HCT116 (cell line): ENCODE measurements at regions not wholly inside any gene's neighbourhood (a gene's known extent, or its start where the extent isn't known, plus 50 kb on each side); places are given as distances from the start of the nearest gene placed in this dataset.

ENCODE experiments used
- ATAC-seq: fragments of 200-7000 bp; cut with Tn5 transposase; 2 replicates; pipeline ENCODE4 v1.9.1; 2020; ENCODE audit warnings: mild to moderate bottlenecking, moderate library complexity
- BruUV-seq: library from RNA; stranded (reverse); fragments of 400-500 nt; replicated peaks from 2 replicates; lab custom pipeline; 2021; lab: Mats Ljungman, UMichigan
- CTCF ChIA-PET: fragments of 300-600 bp; sonication (Branson Sonifier 250); formaldehyde crosslinking; loops from one replicate; lab custom pipeline; 2021; ENCODE audit warnings: antibody characterized with exemption; lab: Charles Lee
- POLR2A ChIA-PET: fragments of 300-600, 350-600 bp; sonication (Branson Sonifier 250); formaldehyde crosslinking; loops from one replicate; lab custom pipeline; 2021; ENCODE audit warnings: antibody characterized with exemption; lab: Charles Lee
- RAD21 ChIA-PET, 2 experiments: fragments of 300-600 bp; sonication (Branson Sonifier 250); formaldehyde crosslinking; loops; one replicate each; lab custom pipeline; 2023; ENCODE audit warnings: low total read pairs in 2 of 2; ENCODE audit not compliant: uncharacterized antibody in 2 of 2, unreplicated experiment in 2 of 2, low non-redundant PET in 1 of 2; lab: Charles Lee
- DNase-seq: peaks from one replicate; pipeline ENCODE4 v3.0.0-alpha.2; 2010; ENCODE audit warnings: low read depth, low spot score
- H2AFZ ChIP-seq: fragments of 200-600 bp; shearing (Covaris generic), sonication (generic); 2 replicates; pipeline ENCODE4 v1.6.1; 2017; ENCODE audit warnings: low read depth, mixed run types, mixed read lengths, antibody characterized with exemption, low read length; ENCODE audit not compliant: poor library complexity, severe bottlenecking
- H3K27ac ChIP-seq: 2 replicates; pipeline ENCODE4 v1.5.1; 2012; ENCODE audit warnings: low read depth, low read length
- H3K27me3 ChIP-seq: fragments of 200-600 bp; sonication (generic); 2 replicates; pipeline ENCODE4 v1.6.1; 2016; ENCODE audit warnings: mixed run types, low read length, mixed read lengths; ENCODE audit not compliant: insufficient read depth
- H3K36me3 ChIP-seq, 2 experiments: fragments of 200-500 bp in 1 of 2; fragments of 200-600 bp in 1 of 2; sonication (Bioruptor generic) in 1 of 2; sonication (generic) in 1 of 2; 2 replicates each; pipeline versions ENCODE4 v1.5.1 to v1.6.1; 2014 to 2016; ENCODE audit warnings: low read length in 2 of 2, inconsistent platforms in 1 of 2, mixed read lengths in 1 of 2, mixed run types in 1 of 2; ENCODE audit not compliant: insufficient read depth in 2 of 2, control insufficient read depth in 1 of 2
- H3K4me1 ChIP-seq, 2 experiments: fragments of 200-600 bp in 1 of 2; sonication (generic) in 1 of 2; 2 replicates each; pipeline versions ENCODE4 v1.5.1 to v1.6.1; 2012 to 2017; ENCODE audit warnings: low read length in 2 of 2, inconsistent platforms in 1 of 2, mild to moderate bottlenecking in 1 of 2, mixed read lengths in 1 of 2, mixed run types in 1 of 2, moderate library complexity in 1 of 2; ENCODE audit not compliant: insufficient read depth in 2 of 2, control insufficient read depth in 1 of 2
- H3K4me2 ChIP-seq: fragments of 200-600 bp; sonication (generic); 2 replicates; pipeline ENCODE4 v1.6.1; 2017; ENCODE audit warnings: mixed run types, low read length, mixed read lengths
- H3K4me3 ChIP-seq, 2 experiments: fragments of 200-600 bp in 1 of 2; sonication (generic) in 1 of 2; replicated peaks in 1 of 2; 2 replicates each; pipeline ENCODE4 v1.5.1; 2011 to 2016; ENCODE audit warnings: low read length in 2 of 2, control low read depth in 1 of 2, low read depth in 1 of 2, mild to moderate bottlenecking in 1 of 2, mixed read lengths in 1 of 2, mixed run types in 1 of 2
- H3K79me2 ChIP-seq: fragments of 200-600 bp; sonication (generic); 2 replicates; pipeline ENCODE4 v1.6.1; 2017; ENCODE audit warnings: mild to moderate bottlenecking, mixed run types, low read length, moderate library complexity, mixed read lengths; ENCODE audit not compliant: insufficient read depth
- H3K9ac ChIP-seq: fragments of 200-600 bp; sonication (generic); 2 replicates; pipeline ENCODE4 v1.6.1; 2016; ENCODE audit warnings: low read length, mixed read lengths
- H3K9me2 ChIP-seq: fragments of 200-600 bp; sonication (generic), shearing (Covaris generic); 2 replicates; pipeline ENCODE4 v1.6.1; 2017; ENCODE audit warnings: mixed run types, mild to moderate bottlenecking, moderate library complexity; ENCODE audit not compliant: insufficient read depth
- H3K9me3 ChIP-seq, 2 experiments: fragments of 200-500 bp in 1 of 2; fragments of 200-600 bp in 1 of 2; sonication (Bioruptor generic) in 1 of 2; sonication (generic) in 1 of 2; 2 replicates each; pipeline ENCODE4 v1.6.1; 2014 to 2017; ENCODE audit warnings: low read length in 2 of 2, mixed read lengths in 2 of 2, inconsistent platforms in 1 of 2, low read depth in 1 of 2, mild to moderate bottlenecking in 1 of 2, mixed run types in 1 of 2, moderate library complexity in 1 of 2; ENCODE audit not compliant: control insufficient read depth in 1 of 2, insufficient read depth in 1 of 2
- H4K20me1 ChIP-seq: fragments of 200-600 bp; sonication (generic), shearing (Covaris generic); 2 replicates; pipeline ENCODE4 v1.6.1; 2017; ENCODE audit warnings: mixed run types, mild to moderate bottlenecking, moderate library complexity; ENCODE audit not compliant: insufficient read depth
- CBX3 ChIP-seq: IDR thresholded peaks from 2 replicates; pipeline ENCODE4 v1.6.1; 2012; ENCODE audit warnings: low read depth
- CEBPB ChIP-seq: IDR thresholded peaks from 2 replicates; pipeline ENCODE4 v1.6.1; 2012; ENCODE audit warnings: low read depth
- EZH2 ChIP-seq: fragments of 200-600 bp; sonication (generic); IDR thresholded peaks from 2 replicates; pipeline ENCODE4 v1.6.1; 2017; ENCODE audit warnings: antibody characterized with exemption, mixed run types
- EZH2phosphoT487 ChIP-seq: fragments of 200-600 bp; IDR thresholded peaks from 2 replicates; pipeline ENCODE4 v1.6.1; 2018; ENCODE audit warnings: antibody characterized with exemption, borderline replicate concordance
- FOSL1 ChIP-seq: IDR thresholded peaks from 2 replicates; pipeline ENCODE4 v1.6.1; 2012; ENCODE audit warnings: low read depth
- JUND ChIP-seq: IDR thresholded peaks from 2 replicates; pipeline ENCODE4 v1.6.1; 2012
- POLR2A ChIP-seq: IDR thresholded peaks from 2 replicates; pipeline ENCODE4 v1.7.0; 2011; ENCODE audit warnings: borderline replicate concordance; ENCODE audit not compliant: insufficient read depth, insufficient read length; ENCODE audit errors: extremely low read depth
- POLR2AphosphoS5 ChIP-seq: IDR thresholded peaks from 2 replicates; pipeline ENCODE4 v1.6.1; 2011; ENCODE audit warnings: mild to moderate bottlenecking, low read depth, low read length, moderate library complexity
- SIN3A ChIP-seq: IDR thresholded peaks from 2 replicates; pipeline ENCODE4 v1.6.1; 2012; ENCODE audit warnings: low read depth
- SP1 ChIP-seq: IDR thresholded peaks from 2 replicates; pipeline ENCODE4 v1.6.1; 2012; ENCODE audit warnings: low read depth
- SRF ChIP-seq: IDR thresholded peaks from 2 replicates; pipeline ENCODE4 v1.6.1; 2012; ENCODE audit warnings: low read depth
- TCF7L2 ChIP-seq: IDR thresholded peaks from 2 replicates; pipeline ENCODE4 v1.7.0; 2011; ENCODE audit warnings: borderline replicate concordance, inconsistent platforms; ENCODE audit not compliant: insufficient read depth, insufficient read length; ENCODE audit errors: extremely low read depth
- YY1 ChIP-seq: IDR thresholded peaks from 2 replicates; pipeline ENCODE4 v1.6.1; 2011; ENCODE audit warnings: low read length, low read depth, moderate library complexity, mild to moderate bottlenecking; ENCODE audit not compliant: insufficient replicate concordance; ENCODE audit errors: extremely low read depth
- intact Hi-C: fragments of 100-400 bp; cut with micrococcal nuclease; formaldehyde crosslinking; loops from 2 replicates; pipeline ENCODE4 v1.10.0; 2022
- TF ChIP-seq, protein P1 (sequence below): IDR thresholded peaks from 2 replicates; pipeline ENCODE4 v1.6.1; 2011; ENCODE audit warnings: mild to moderate bottlenecking, low read length, moderate library complexity; ENCODE audit not compliant: insufficient replicate concordance; ENCODE audit errors: extremely low read depth
- TF ChIP-seq, protein P2 (sequence below), 3 experiments: fragments of 200-600 bp in 1 of 3; sonication (generic) in 1 of 3; IDR thresholded peaks in 2 of 3; conservative IDR thresholded peaks in 1 of 3; 2 replicates each; pipeline ENCODE4 v1.5.1; 2012 to 2017; ENCODE audit warnings: low read depth in 2 of 3, low read length in 2 of 3, antibody characterized with exemption in 1 of 3, borderline replicate concordance in 1 of 3, control low read depth in 1 of 3, mild to moderate bottlenecking in 1 of 3, mixed read lengths in 1 of 3, mixed run types in 1 of 3, moderate library complexity in 1 of 3; ENCODE audit not compliant: insufficient read depth in 1 of 3
- TF ChIP-seq, protein P3 (sequence below): IDR thresholded peaks from 2 replicates; pipeline ENCODE4 v1.6.1; 2012
- TF ChIP-seq, protein P4 (sequence below): IDR thresholded peaks from 2 replicates; pipeline ENCODE4 v1.6.1; 2012

DNA sequence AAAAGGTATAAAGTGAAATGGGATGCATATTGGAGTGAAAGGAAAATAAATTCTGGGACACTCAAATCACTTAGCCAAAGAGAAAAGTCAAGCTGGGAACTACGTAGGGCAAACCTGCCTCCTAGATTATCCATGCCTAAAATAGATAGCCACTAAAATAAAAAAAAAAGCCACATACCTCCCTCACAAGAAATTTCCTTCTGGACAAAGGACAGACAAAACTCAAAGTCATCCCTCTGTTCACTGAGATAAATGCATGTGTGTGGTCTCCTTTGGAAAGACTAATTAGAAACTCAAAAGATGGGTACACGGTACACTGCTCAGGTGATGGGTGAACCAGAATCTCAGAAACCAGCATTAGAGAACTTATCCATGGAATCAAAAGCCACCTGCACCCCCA, 65.2 kb upstream of the MME start (continued):
- TF ChIP-seq, protein P1, sequence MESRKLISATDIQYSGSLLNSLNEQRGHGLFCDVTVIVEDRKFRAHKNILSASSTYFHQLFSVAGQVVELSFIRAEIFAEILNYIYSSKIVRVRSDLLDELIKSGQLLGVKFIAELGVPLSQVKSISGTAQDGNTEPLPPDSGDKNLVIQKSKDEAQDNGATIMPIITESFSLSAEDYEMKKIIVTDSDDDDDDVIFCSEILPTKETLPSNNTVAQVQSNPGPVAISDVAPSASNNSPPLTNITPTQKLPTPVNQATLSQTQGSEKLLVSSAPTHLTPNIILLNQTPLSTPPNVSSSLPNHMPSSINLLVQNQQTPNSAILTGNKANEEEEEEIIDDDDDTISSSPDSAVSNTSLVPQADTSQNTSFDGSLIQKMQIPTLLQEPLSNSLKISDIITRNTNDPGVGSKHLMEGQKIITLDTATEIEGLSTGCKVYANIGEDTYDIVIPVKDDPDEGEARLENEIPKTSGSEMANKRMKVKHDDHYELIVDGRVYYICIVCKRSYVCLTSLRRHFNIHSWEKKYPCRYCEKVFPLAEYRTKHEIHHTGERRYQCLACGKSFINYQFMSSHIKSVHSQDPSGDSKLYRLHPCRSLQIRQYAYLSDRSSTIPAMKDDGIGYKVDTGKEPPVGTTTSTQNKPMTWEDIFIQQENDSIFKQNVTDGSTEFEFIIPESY: no peak
- no peak for TF ChIP-seq POLR2AphosphoS5
- TF ChIP-seq, protein P2, sequence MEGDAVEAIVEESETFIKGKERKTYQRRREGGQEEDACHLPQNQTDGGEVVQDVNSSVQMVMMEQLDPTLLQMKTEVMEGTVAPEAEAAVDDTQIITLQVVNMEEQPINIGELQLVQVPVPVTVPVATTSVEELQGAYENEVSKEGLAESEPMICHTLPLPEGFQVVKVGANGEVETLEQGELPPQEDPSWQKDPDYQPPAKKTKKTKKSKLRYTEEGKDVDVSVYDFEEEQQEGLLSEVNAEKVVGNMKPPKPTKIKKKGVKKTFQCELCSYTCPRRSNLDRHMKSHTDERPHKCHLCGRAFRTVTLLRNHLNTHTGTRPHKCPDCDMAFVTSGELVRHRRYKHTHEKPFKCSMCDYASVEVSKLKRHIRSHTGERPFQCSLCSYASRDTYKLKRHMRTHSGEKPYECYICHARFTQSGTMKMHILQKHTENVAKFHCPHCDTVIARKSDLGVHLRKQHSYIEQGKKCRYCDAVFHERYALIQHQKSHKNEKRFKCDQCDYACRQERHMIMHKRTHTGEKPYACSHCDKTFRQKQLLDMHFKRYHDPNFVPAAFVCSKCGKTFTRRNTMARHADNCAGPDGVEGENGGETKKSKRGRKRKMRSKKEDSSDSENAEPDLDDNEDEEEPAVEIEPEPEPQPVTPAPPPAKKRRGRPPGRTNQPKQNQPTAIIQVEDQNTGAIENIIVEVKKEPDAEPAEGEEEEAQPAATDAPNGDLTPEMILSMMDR (IDR thresholded peaks at IDR 0.05 in 2 of 3, conservative IDR thresholded peaks at IDR 0.05 in 1 of 3; ENCODE audit: borderline replicate concordance in 1 of 3, insufficient read depth in 1 of 3, low read depth in 2 of 3, low read length in 2 of 3): no peak
- no peak for TF ChIP-seq JUND
- TF ChIP-seq SRF: no peak
- no peak for TF ChIP-seq FOSL1
- TF ChIP-seq YY1: no peak

DNA sequence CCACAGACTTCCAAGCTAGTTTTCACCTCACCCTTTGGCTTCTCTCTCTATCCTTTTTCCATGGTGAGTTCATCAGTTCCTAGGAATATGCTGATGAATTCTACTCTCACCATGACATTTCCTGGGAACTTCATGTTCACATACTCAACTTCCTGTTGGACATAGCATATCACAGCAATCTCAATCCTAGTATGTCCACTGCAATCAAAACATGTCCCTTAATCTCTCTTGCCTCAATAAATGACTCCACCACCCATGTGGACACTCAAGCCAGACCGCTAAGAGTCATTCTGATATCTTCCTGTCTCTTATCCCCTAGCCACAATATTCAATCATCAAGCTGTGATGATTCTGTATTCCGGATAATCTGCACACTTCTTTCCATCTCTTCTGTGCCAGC, 66.7 kb upstream of the MME start:
- Histone ChIP-seq H4K20me1 (no peaks in the 10 kb centered on the region), H3K36me3 (no peaks in the 10 kb centered on the region), H3K4me3 (no peak overlapping the region), H3K79me2 (no peaks in the 10 kb centered on the region), H3K9ac (no peak overlapping the region), H3K27me3 (no peaks in the 10 kb centered on the region), H2AFZ (no peak overlapping the region), H3K9me2 (no peaks in the 10 kb centered on the region), H3K4me2 (no peak overlapping the region), H3K27ac (no peak overlapping the region), H3K9me3 (no peaks in the 10 kb centered on the region), H3K4me1 (no peaks in the 10 kb centered on the region)
- ChIA-PET RAD21 (no interaction called here), CTCF (no interaction called here), POLR2A (interaction anchor here (0.6 kb wide), 1 partner anchor 36 kb away, joined by 3 read pairs; no protein-coding TSS in a partner anchor)
- ATAC-seq (no peak), DNase-seq (no peak)
- intact Hi-C loops: no loop called here
- BruUV-seq: no TSS peak
- no peak for TF ChIP-seq CBX3
- TF ChIP-seq SP1: no peak
- TF ChIP-seq SIN3A: no peak
- TF ChIP-seq CEBPB: no peak
- TF ChIP-seq EZH2phosphoT487: no peak
- TF ChIP-seq, protein P3, sequence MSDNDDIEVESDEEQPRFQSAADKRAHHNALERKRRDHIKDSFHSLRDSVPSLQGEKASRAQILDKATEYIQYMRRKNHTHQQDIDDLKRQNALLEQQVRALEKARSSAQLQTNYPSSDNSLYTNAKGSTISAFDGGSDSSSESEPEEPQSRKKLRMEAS: no peak
- TF ChIP-seq, protein P4, sequence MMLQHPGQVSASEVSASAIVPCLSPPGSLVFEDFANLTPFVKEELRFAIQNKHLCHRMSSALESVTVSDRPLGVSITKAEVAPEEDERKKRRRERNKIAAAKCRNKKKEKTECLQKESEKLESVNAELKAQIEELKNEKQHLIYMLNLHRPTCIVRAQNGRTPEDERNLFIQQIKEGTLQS: no peak
- TF ChIP-seq, protein P1: no peak
- TF ChIP-seq FOSL1: no peak
- TF ChIP-seq TCF7L2: no peak
- TF ChIP-seq POLR2A: no peak
- TF ChIP-seq, protein P2 (IDR thresholded peaks at IDR 0.05 in 2 of 3, conservative IDR thresholded peaks at IDR 0.05 in 1 of 3; ENCODE audit: borderline replicate concordance in 1 of 3, insufficient read depth in 1 of 3, low read depth in 2 of 3, low read length in 2 of 3): no peak
- no peak for TF ChIP-seq EZH2
